Mucosa of descending colon (tissue), 3 donors: ENCODE measurements at regions not wholly inside any gene's neighbourhood (a gene's known extent, or its start where the extent isn't known, plus 50 kb on each side); places are given as distances from the start of the nearest gene placed in this dataset.
"Not testable (repeated sequence)": the region's sequence is repeated elsewhere in the genome, so short reads cannot be mapped to it uniquely, and the experiment has no call there.

Experiments used
- ATAC-seq: fragments of 200-7000 bp; cut with Tn5 transposase; one replicate; pipeline ENCODE4 v1.9.1; 2020; ENCODE audit warnings: mild to moderate bottlenecking, moderate library complexity
- DNase-seq, 3 donors: peaks; one replicate each; pipeline ENCODE4 v3.0.0-alpha.2; 2020
- H3K36me3 ChIP-seq: fragments of 200-600 bp; one replicate; pipeline ENCODE4 v1.8.0; 2021; ENCODE audit warnings: low read depth, mild to moderate bottlenecking
- H3K4me1 ChIP-seq: fragments of 200-600 bp; one replicate; pipeline ENCODE4 v1.8.0; 2021; ENCODE audit warnings: low read depth, mild to moderate bottlenecking
- H3K4me3 ChIP-seq: fragments of 200-600 bp; one replicate; pipeline ENCODE4 v1.8.0; 2021; ENCODE audit warnings: mild to moderate bottlenecking
- H3K9me3 ChIP-seq: fragments of 200-600 bp; one replicate; pipeline ENCODE4 v1.8.0; 2021; ENCODE audit warnings: mild to moderate bottlenecking
- CTCF ChIP-seq: fragments of 200-600 bp; IDR thresholded peaks from one replicate; pipeline ENCODE4 v1.8.0; 2022; ENCODE audit warnings: antibody characterized with exemption, mild to moderate bottlenecking
- intact Hi-C, 2 donors: fragments of 100-400 bp; cut with DNase I in 1 of 2; cut with micrococcal nuclease in 1 of 2; formaldehyde crosslinking; loops; one replicate each; pipeline versions ENCODE4 v1.11.0 to v1.11.1; 2022; cut with DNase I, micrococcal nuclease
- donor health status: DM: no; HTN: no; CAD: no; lungs with moderate emphysema.
- donor health status: DM: no; HTN: no; CAD: no.
- donor health status: DM: no; HTN: yes; CAD: no.

- ATAC-seq (no peak), DNase-seq (no peak)
- intact Hi-C loops = no loop called here
- H3K36me3 ChIP-seq = no peaks in the 10 kb centered on the region
- no peak for TF ChIP-seq CTCF
- H3K4me1 ChIP-seq = no peaks in the 10 kb centered on the region
- no peaks in the 10 kb centered on the region for H3K9me3 ChIP-seq
- H3K4me3 ChIP-seq = no peak overlapping the region
These were observed 104.3 kb upstream of the SYT13 start for GRCh38 chr11:45390407-45390806.

- no peaks in the 10 kb centered on the region for H3K36me3 ChIP-seq
- no peak for TF ChIP-seq CTCF
- ATAC-seq = no peak
- no peak overlapping the region for H3K4me3 ChIP-seq
- DNase-seq = no peak
- intact Hi-C loops = no loop called here
- H3K9me3 ChIP-seq = no peaks in the 10 kb centered on the region
- H3K4me1 ChIP-seq = no peaks in the 10 kb centered on the region
These were observed 102.3 kb upstream of the SYT13 start for GRCh38 chr11:45388472-45388871.

- H3K4me3 ChIP-seq, ATAC-seq, H3K4me1 ChIP-seq, H3K9me3 ChIP-seq, H3K36me3 ChIP-seq, intact Hi-C loops, DNase-seq: not testable (repeated sequence)
These were observed 101.7 kb upstream of the SYT13 start for GRCh38 chr11:45387885-45388284.

- no peaks in the 10 kb centered on the region for H3K36me3 ChIP-seq
- DNase-seq (no peak), ATAC-seq (no peak)
- intact Hi-C loops = no loop called here
- no peak overlapping the region for H3K4me3 ChIP-seq
- TF ChIP-seq CTCF = no peak
- no peaks in the 10 kb centered on the region for H3K9me3 ChIP-seq
- H3K4me1 ChIP-seq = no peaks in the 10 kb centered on the region
These were observed 100.8 kb upstream of the SYT13 start for GRCh38 chr11:45386972-45387371.

- Histone ChIP-seq H3K4me1 (no peaks in the 10 kb centered on the region), H3K9me3 (no peaks in the 10 kb centered on the region), H3K36me3 (no peaks in the 10 kb centered on the region), H3K4me3 (no peak overlapping the region)
- ATAC-seq (no peak), DNase-seq (no peak)
- TF ChIP-seq CTCF = no peak
- intact Hi-C loops = no loop called here
These were observed 99.7 kb upstream of the SYT13 start for GRCh38 chr11:45385844-45386243.

- TF ChIP-seq CTCF = no peak
- ATAC-seq = no peak
- Histone ChIP-seq H3K36me3 (no peaks in the 10 kb centered on the region), H3K4me1 (no peaks in the 10 kb centered on the region), H3K4me3 (no peak overlapping the region), H3K9me3 (no peaks in the 10 kb centered on the region)
- DNase-seq = no peak
- intact Hi-C loops = no loop called here
These were observed 99.3 kb upstream of the SYT13 start for GRCh38 chr11:45385423-45385822.
